ENCODE measurements at regions not wholly inside any gene's neighbourhood (a gene's known extent, or its start where the extent isn't known, plus 50 kb on each side); places are given as distances from the start of the nearest gene placed in this dataset.

- Histone ChIP-seq H3K4me3 (no peak overlapping the region), H3K27ac (no peak overlapping the region)
- TF ChIP-seq CTCF (IDR thresholded peaks at IDR 0.05): no peak
- DNase-seq (ENCODE audit: low spot score): no peak
These were observed 386.3 kb upstream of the CHAC2 start for GRCh38 chr2:53381271-53381670.

- TF ChIP-seq CTCF (IDR thresholded peaks at IDR 0.05): no peak
- DNase-seq (ENCODE audit: low spot score): no peak
- H3K27ac ChIP-seq: no peak overlapping the region
- H3K4me3 ChIP-seq: no peak overlapping the region
These were observed 388.1 kb upstream of the CHAC2 start for GRCh38 chr2:53379547-53379946.

- no peak for DNase-seq (ENCODE audit: low spot score)
- Histone ChIP-seq H3K4me3 (no peak overlapping the region), H3K27ac (no peak overlapping the region)
- TF ChIP-seq CTCF (IDR thresholded peaks at IDR 0.05): no peak
These were observed 388.8 kb upstream of the CHAC2 start for GRCh38 chr2:53378791-53379190.

DNA sequence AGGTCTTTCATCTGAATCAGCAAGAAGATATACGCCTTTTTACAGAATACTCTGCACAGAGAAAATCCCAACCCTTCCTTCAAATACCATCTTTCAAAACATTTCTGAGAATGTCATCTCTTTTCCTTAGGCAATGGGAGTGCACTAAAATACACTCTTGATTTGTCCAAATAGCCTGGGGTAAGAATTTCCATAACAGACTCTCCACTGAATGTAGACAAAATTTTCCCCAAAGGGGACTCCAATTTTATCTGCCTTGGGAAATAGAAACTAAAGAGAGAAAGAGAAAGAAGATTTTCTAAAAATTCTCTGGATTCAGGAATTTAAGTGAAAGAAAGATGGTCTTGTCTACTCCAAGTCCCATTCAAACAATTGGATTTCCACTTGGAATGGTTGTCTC lies 394.5 kb upstream of the CHAC2 start:
- TF ChIP-seq CTCF (IDR thresholded peaks at IDR 0.05): no peak
- no peak for DNase-seq (ENCODE audit: low spot score)

DNA sequence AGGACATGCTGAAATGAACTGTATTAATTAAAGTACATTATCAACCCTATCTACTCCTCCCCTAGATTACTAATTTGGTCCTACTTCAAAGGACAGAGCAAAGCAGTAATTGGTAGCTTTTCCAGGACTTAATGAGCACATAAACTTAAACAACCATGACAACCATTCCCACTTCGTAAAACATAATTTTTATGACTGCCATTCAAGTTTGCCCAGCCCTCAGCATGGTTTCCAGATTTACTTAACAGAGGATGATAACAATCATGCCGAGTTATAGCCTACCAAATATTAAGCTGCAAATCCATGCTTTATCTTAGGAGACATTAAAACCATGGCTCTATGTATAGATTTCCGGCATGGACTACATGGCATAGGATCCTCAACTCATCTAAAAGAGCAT lies 401.1 kb upstream of the CHAC2 start:
- no peak for TF ChIP-seq CTCF (IDR thresholded peaks at IDR 0.05)
- no peak for DNase-seq (ENCODE audit: low spot score)

More for the DNA sequence above, 394.5 kb upstream of the CHAC2 start:
- no peak overlapping the region for H3K4me3 ChIP-seq
- H3K27ac ChIP-seq: no peak overlapping the region

GRCh38 chr2:53362934-53363333 lies 404.7 kb upstream of the CHAC2 start:
- no peak for TF ChIP-seq CTCF (IDR thresholded peaks at IDR 0.05)
- Histone ChIP-seq H3K27ac (no peak overlapping the region), H3K4me3 (no peak overlapping the region)
- no peak for DNase-seq (ENCODE audit: low spot score)

More for the DNA sequence above, 401.1 kb upstream of the CHAC2 start:
- no peak overlapping the region for H3K4me3 ChIP-seq
- no peak overlapping the region for H3K27ac ChIP-seq

GRCh38 chr2:53356291-53356905 lies 411.2 kb upstream of the CHAC2 start:
- no peak for TF ChIP-seq CTCF (IDR thresholded peaks at IDR 0.05)
- no peak for DNase-seq (ENCODE audit: low spot score)

More at GRCh38 chr2:53356291-53356905, 411.2 kb upstream of the CHAC2 start:
- Histone ChIP-seq H3K27ac (no peak overlapping the region), H3K4me3 (no peak overlapping the region)
